ENCODE measurements at regions not wholly inside any gene's neighbourhood (a gene's known extent, or its start where the extent isn't known, plus 50 kb on each side); places are given as distances from the start of the nearest gene placed in this dataset.

- Histone ChIP-seq H3K79me2 (ENCODE audit: control insufficient read depth in 1 of 2, insufficient read depth in 2 of 2, low read length in 2 of 2) (no peaks in the 10 kb centered on the region), H3K9ac (replicated peaks in 1 of 4; ENCODE audit: extremely low read depth in 1 of 4, low read depth in 3 of 4, low read length in 3 of 4) (no peak overlapping the region), H3K4me3 (ENCODE audit: extremely low read depth in 1 of 4, insufficient read depth in 2 of 4, low read depth in 3 of 4, low read length in 4 of 4) (no peak overlapping the region), H4K91ac (replicated peaks; ENCODE audit: insufficient read length, low read length) (no peak overlapping the region), H3K4ac (replicated peaks; ENCODE audit: insufficient read length, low read depth, low read length) (no peak overlapping the region), H3K14ac (ENCODE audit: insufficient read length) (no peak overlapping the region), H4K5ac (ENCODE audit: insufficient read length, low read depth, low read length) (no peak overlapping the region), H2BK20ac (ENCODE audit: low read length) (no peak overlapping the region), H2BK5ac (ENCODE audit: low read depth, low read length) (no peak overlapping the region), H2BK12ac (ENCODE audit: low read depth, low read length) (no peak overlapping the region), H3K4me2 (ENCODE audit: insufficient read depth in 1 of 2, low read depth in 2 of 2, low read length in 2 of 2) (no peak overlapping the region), H2BK15ac (ENCODE audit: low read length) (no peak overlapping the region), H3K27ac (ENCODE audit: low read depth, low read length) (no peak overlapping the region), H2AFZ (ENCODE audit: low read length) (no peak overlapping the region), H3K4me1 (replicated peaks in 1 of 4; ENCODE audit: control insufficient read depth in 3 of 4, insufficient read depth in 4 of 4, low read length in 3 of 4) (no peaks in the 10 kb centered on the region), H4K8ac (ENCODE audit: extremely low read depth, insufficient read depth, low read length) (no peak overlapping the region), H3K36me3 (ENCODE audit: control insufficient read depth in 2 of 4, insufficient read depth in 4 of 4, low read length in 3 of 4) (no peaks in the 10 kb centered on the region), H3K23ac (ENCODE audit: insufficient read length) (no peak overlapping the region), H3K18ac (ENCODE audit: extremely low read depth, low read length) (no peak overlapping the region), H4K20me1 (replicated peaks in 1 of 2; ENCODE audit: control insufficient read depth in 1 of 2, insufficient read depth in 2 of 2, low read length in 2 of 2) (no peaks in the 10 kb centered on the region), H3K27me3 (replicated peaks in 1 of 4; ENCODE audit: control insufficient read depth in 3 of 4, extremely low read depth in 1 of 4, insufficient read depth in 3 of 4, low read length in 3 of 4) (peaks cover 0 to 1% (median 0%) of the 10 kb centered on the region in 4 experiments; a peak in 1 of 7 replicates), H3K56ac (replicated peaks; ENCODE audit: insufficient read length, low read depth, low read length) (no peak overlapping the region), H3K9me3 (ENCODE audit: insufficient read depth in 2 of 2, low read depth in 1 of 2, low read length in 1 of 2) (peaks cover 0 to 2% of the 10 kb centered on the region in 2 experiments; a peak in 1 of 4 replicates), H3K79me1 (ENCODE audit: low read depth, low read length) (no peaks in the 10 kb centered on the region), H3K23me2 (ENCODE audit: low read depth, low read length) (no peaks in the 10 kb centered on the region), H2BK120ac (replicated peaks; ENCODE audit: low read depth, low read length) (no peak overlapping the region), H2AK5ac (ENCODE audit: low read depth, low read length) (no peak overlapping the region)
- WGBS, 2 experiments (ENCODE audit: extremely low coverage in 1 of 2, insufficient coverage in 1 of 2, insufficient read length in 1 of 2, insufficient replicate concordance in 2 of 2, low coverage in 1 of 2, low lambda C conversion rate in 2 of 2, missing lambda C conversion rate in 1 of 2): 89% methylated on average over 3 of the region's 3 CpGs; no CpG with 5 or more reads in 1 of the 2 experiments
- DNase-seq (ENCODE audit: low read depth in 1 of 2, low spot score in 2 of 2) (no peak), FAIRE-seq (no peak)
- POLR2A ChIA-PET (ENCODE audit: partially characterized antibody): no interaction called here
- CTCF ChIA-PET (ENCODE audit: partially characterized antibody): no interaction called here
- TF ChIP-seq HDAC6 (IDR thresholded peaks at IDR 0.05; ENCODE audit: low read depth, low read length): no peak
- TF ChIP-seq FOSL1 (IDR thresholded peaks at IDR 0.05; ENCODE audit: insufficient read depth, low read depth, low read length): no peak
- TF ChIP-seq TAF1 (IDR thresholded peaks at IDR 0.05; ENCODE audit: low read depth, low read length): no peak
- no peak for TF ChIP-seq SIRT6 (IDR thresholded peaks at IDR 0.05; ENCODE audit: low read length)
- TF ChIP-seq KDM4A (IDR thresholded peaks at IDR 0.05; ENCODE audit: low read depth, low read length, severe bottlenecking): no peak
- TF ChIP-seq EZH2 (IDR thresholded peaks at IDR 0.05; ENCODE audit: low read depth, low read length, severe bottlenecking): no peak
- TF ChIP-seq CTCF (IDR thresholded peaks at IDR 0.05; ENCODE audit: control extremely low read depth in 1 of 3, insufficient read depth in 1 of 3, low read depth in 1 of 3, low read length in 3 of 3): no peak
Measured at GRCh38 chr4:14383652-14384051, 618.6 kb upstream of the CPEB2 start.

Measured in H1 (cell line).